Activated CD8-positive, alpha-beta memory T cell treated with anti-CD3 and anti-CD28 coated beads, Interleukin-2, amount 10 ng/mL, durations not matched to agents 7 days and 5 days (primary cell): ENCODE measurements at regions not wholly inside any gene's neighbourhood (a gene's known extent, or its start where the extent isn't known, plus 50 kb on each side); places are given as distances from the start of the nearest gene placed in this dataset.

ENCODE experiments used
- ATAC-seq: fragments of 150-1000 bp; cut with Tn5 transposase; one replicate; pipeline ENCODE4 v1.10.0; 2021; ENCODE audit warnings: moderate library complexity
- CTCF ChIA-PET: fragments of 350-600 bp; sonication (Branson Sonifier 250); formaldehyde crosslinking; loops from one replicate; lab custom pipeline; 2021; ENCODE audit warnings: antibody characterized with exemption; lab: Charles Lee
- DNase-seq: peaks from one replicate; pipeline ENCODE4 v3.0.0-alpha.2; 2020
- H3K27ac Mint-ChIP-seq: one replicate; pipeline ENCODE4 v1.8.0; 2021; ENCODE audit warnings: mild to moderate bottlenecking, mixed read lengths
- H3K27me3 Mint-ChIP-seq: one replicate; pipeline ENCODE4 v1.8.0; 2021; ENCODE audit warnings: mixed read lengths
- H3K36me3 Mint-ChIP-seq: one replicate; pipeline ENCODE4 v1.8.0; 2021; ENCODE audit warnings: mild to moderate bottlenecking, mixed read lengths
- H3K4me1 Mint-ChIP-seq: one replicate; pipeline ENCODE4 v1.8.0; 2021; ENCODE audit warnings: mixed read lengths
- H3K4me3 Mint-ChIP-seq: one replicate; pipeline ENCODE4 v1.8.0; 2021; ENCODE audit warnings: mild to moderate bottlenecking, moderate library complexity, mixed read lengths
- H3K9me3 Mint-ChIP-seq: one replicate; pipeline ENCODE4 v1.8.0; 2022; ENCODE audit warnings: low read depth, mixed read lengths

DNA sequence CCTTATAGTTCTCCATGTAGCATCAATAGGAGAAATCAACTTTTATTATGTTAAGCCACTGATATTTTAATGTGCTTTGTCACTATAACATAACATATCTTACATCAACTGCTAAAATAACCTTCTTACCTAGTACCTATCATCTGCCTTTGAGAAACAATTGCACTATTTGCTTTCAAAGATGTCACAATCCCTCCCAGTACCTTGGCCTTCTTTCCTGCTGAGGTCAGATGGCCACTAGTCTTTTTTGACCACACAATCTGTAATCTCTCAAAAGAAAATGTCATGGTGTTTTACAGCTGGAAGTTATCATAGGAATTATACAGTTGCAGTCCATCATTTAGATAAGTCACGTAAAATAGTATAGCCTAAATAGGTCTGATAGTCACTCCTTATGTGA, 247.5 kb upstream of the SLITRK3 start:
- CTCF ChIA-PET, result no interaction called here
- Mint-ChIP-seq H3K36me3 (no peaks in the 10 kb centered on the region), H3K27ac (no peak overlapping the region), H3K9me3 (peaks cover 8% of the 10 kb centered on the region), H3K4me1 (no peaks in the 10 kb centered on the region), H3K4me3 (no peak overlapping the region), H3K27me3 (no peaks in the 10 kb centered on the region)
- no peak for ATAC-seq
- no peak for DNase-seq

GRCh38 chr3:165442061-165442460, 245.9 kb upstream of the SLITRK3 start:
- H3K9me3 Mint-ChIP-seq, result peaks cover 7% of the 10 kb centered on the region
- no peak overlapping the region for H3K27ac Mint-ChIP-seq
- no peak overlapping the region for H3K4me3 Mint-ChIP-seq
- no peak for ATAC-seq
- CTCF ChIA-PET, result no interaction called here
- no peak for DNase-seq
- no peaks in the 10 kb centered on the region for H3K36me3 Mint-ChIP-seq
- no peaks in the 10 kb centered on the region for H3K4me1 Mint-ChIP-seq
- H3K27me3 Mint-ChIP-seq, result no peaks in the 10 kb centered on the region

DNA sequence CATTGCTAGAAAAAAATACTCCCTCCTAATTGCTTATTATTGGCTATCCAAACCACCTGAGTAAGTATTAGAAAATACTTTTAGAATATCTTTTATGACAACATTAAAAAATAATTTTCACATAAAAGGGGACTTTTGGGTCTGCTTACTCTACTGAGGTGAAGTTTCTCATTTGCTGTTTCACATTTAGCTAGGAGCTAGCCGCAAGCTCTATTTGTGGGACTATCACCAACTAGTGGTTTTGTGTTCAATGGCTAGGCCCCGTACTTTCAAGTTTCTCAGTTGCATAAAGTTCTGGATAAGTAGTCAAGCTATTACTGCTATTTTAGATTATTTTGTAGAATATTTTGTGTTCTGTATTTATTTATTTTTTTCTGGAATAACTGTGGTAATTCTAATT, 244.2 kb upstream of the SLITRK3 start:
- H3K36me3 Mint-ChIP-seq, result no peaks in the 10 kb centered on the region

GRCh38 chr3:165439765-165440164, 243.6 kb upstream of the SLITRK3 start:
- no peak overlapping the region for H3K4me3 Mint-ChIP-seq

More for the DNA sequence above, 244.2 kb upstream of the SLITRK3 start:
- no peaks in the 10 kb centered on the region for H3K27me3 Mint-ChIP-seq
- H3K27ac Mint-ChIP-seq, result no peak overlapping the region
- ATAC-seq (no peak), DNase-seq (no peak)
- no peak overlapping the region for H3K4me3 Mint-ChIP-seq
- CTCF ChIA-PET, result interaction anchor here (0.8 kb wide), 1 partner anchor 28 kb away, joined by 3 read pairs; no protein-coding TSS in a partner anchor
- no peaks in the 10 kb centered on the region for H3K4me1 Mint-ChIP-seq
- H3K9me3 Mint-ChIP-seq, result peaks cover 7% of the 10 kb centered on the region

DNA sequence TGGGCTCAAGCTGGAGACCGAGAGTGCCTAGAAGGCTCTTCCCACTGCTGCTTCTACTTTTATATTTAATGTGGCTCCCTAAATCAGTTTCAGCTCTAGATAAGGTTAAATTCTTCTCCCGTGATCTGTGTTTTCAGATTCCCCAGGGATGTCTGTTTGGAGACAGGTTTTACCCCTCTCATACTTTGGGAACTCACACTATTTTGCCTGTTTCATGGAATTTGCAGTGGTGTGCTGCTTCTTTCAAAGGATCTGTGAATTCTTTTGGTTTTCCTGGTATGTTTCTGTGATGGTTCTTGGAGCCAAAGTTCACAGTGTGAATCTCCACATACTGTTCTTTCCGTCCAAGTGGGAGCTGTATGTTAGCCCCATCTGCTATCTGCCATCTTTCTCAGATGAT, 238.3 kb upstream of the SLITRK3 start:
- CTCF ChIA-PET, result no interaction called here
- Mint-ChIP-seq H3K27me3 (no peaks in the 10 kb centered on the region), H3K9me3 (peaks cover 2% of the 10 kb centered on the region), H3K4me3 (no peak overlapping the region), H3K27ac (no peak overlapping the region), H3K4me1 (no peaks in the 10 kb centered on the region), H3K36me3 (no peaks in the 10 kb centered on the region)
- DNase-seq (no peak), ATAC-seq (no peak)

More at GRCh38 chr3:165439765-165440164, 243.6 kb upstream of the SLITRK3 start:
- no peaks in the 10 kb centered on the region for H3K36me3 Mint-ChIP-seq
- no peaks in the 10 kb centered on the region for H3K27me3 Mint-ChIP-seq
- H3K4me1 Mint-ChIP-seq, result no peaks in the 10 kb centered on the region
- ATAC-seq, result no peak
- no peak overlapping the region for H3K27ac Mint-ChIP-seq
- no peak for DNase-seq
- CTCF ChIA-PET, result interaction anchor here (0.8 kb wide), 1 partner anchor 28 kb away, joined by 3 read pairs; no protein-coding TSS in a partner anchor
- peaks cover 7% of the 10 kb centered on the region for H3K9me3 Mint-ChIP-seq

- ATAC-seq (no peak), DNase-seq (no peak)
- H3K9me3 Mint-ChIP-seq, result peaks cover 7% of the 10 kb centered on the region
- no peak overlapping the region for H3K27ac Mint-ChIP-seq
- no peak overlapping the region for H3K4me3 Mint-ChIP-seq
- CTCF ChIA-PET, result no interaction called here
- no peaks in the 10 kb centered on the region for H3K27me3 Mint-ChIP-seq
- H3K36me3 Mint-ChIP-seq, result no peaks in the 10 kb centered on the region
- H3K4me1 Mint-ChIP-seq, result no peaks in the 10 kb centered on the region
Observed at GRCh38 chr3:165406425-165406824, 210.2 kb upstream of the SLITRK3 start.

DNA sequence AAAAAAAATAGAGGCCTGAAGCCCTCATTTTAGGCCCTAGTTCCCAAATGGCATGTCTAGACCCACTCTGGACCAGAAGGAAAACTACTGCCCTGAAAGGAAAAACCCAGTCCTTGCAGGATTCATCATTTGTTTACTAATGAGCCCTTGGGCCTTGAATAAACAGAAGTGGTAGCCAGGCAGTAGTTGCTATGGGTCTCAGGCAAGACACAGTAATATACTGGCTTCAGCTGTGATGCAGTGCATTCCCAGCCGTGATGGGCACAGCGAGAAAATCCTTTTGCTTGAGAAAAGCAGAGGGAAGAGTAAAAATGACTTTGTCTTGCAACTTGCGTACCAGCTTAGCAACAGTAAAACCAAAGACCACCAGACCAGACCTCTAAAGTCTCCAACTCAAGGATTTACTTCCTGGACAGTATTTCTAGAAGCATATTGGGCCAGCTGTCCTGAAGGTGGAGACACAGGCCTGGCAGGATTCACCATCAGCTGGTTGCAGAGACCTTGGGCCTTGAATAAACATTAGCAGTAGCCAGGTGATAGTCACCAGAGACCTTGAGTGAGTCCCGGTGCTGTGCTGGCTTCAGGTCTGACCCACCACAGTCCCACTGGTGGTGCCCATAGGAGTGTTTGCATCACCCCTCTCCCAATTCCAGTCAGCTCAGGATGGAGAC, 208.3 kb upstream of the SLITRK3 start:
- no peaks in the 10 kb centered on the region for H3K27me3 Mint-ChIP-seq
- CTCF ChIA-PET, result no interaction called here
- peaks cover 7% of the 10 kb centered on the region for H3K9me3 Mint-ChIP-seq
- H3K36me3 Mint-ChIP-seq, result no peaks in the 10 kb centered on the region
- no peak overlapping the region for H3K4me3 Mint-ChIP-seq
- H3K4me1 Mint-ChIP-seq, result no peaks in the 10 kb centered on the region
- DNase-seq (no peak), ATAC-seq (no peak)
- no peak overlapping the region for H3K27ac Mint-ChIP-seq

GRCh38 chr3:165403666-165404065, 207.5 kb upstream of the SLITRK3 start:
- ATAC-seq (no peak), DNase-seq (no peak)
- H3K27me3 Mint-ChIP-seq, result no peaks in the 10 kb centered on the region
- CTCF ChIA-PET, result no interaction called here
- no peaks in the 10 kb centered on the region for H3K4me1 Mint-ChIP-seq
- no peak overlapping the region for H3K27ac Mint-ChIP-seq
- no peak overlapping the region for H3K4me3 Mint-ChIP-seq
- H3K9me3 Mint-ChIP-seq, result peaks cover 7% of the 10 kb centered on the region
- H3K36me3 Mint-ChIP-seq, result no peaks in the 10 kb centered on the region

GRCh38 chr3:165395188-165395587, 199.0 kb upstream of the SLITRK3 start:
- Mint-ChIP-seq H3K4me3 (no peak overlapping the region), H3K4me1 (no peaks in the 10 kb centered on the region), H3K36me3 (no peaks in the 10 kb centered on the region), H3K27me3 (no peaks in the 10 kb centered on the region), H3K27ac (no peak overlapping the region), H3K9me3 (peaks cover 4% of the 10 kb centered on the region)
- no peak for ATAC-seq
- no peak for DNase-seq
- CTCF ChIA-PET, result no interaction called here

- CTCF ChIA-PET, result no interaction called here
- ATAC-seq (no peak), DNase-seq (no peak)
- no peak overlapping the region for H3K4me3 Mint-ChIP-seq
- H3K36me3 Mint-ChIP-seq, result no peaks in the 10 kb centered on the region
- H3K9me3 Mint-ChIP-seq, result peaks cover 4% of the 10 kb centered on the region
- no peaks in the 10 kb centered on the region for H3K4me1 Mint-ChIP-seq
- H3K27me3 Mint-ChIP-seq, result no peaks in the 10 kb centered on the region
- no peak overlapping the region for H3K27ac Mint-ChIP-seq
Observed at GRCh38 chr3:165393461-165393860, 197.3 kb upstream of the SLITRK3 start.

DNA sequence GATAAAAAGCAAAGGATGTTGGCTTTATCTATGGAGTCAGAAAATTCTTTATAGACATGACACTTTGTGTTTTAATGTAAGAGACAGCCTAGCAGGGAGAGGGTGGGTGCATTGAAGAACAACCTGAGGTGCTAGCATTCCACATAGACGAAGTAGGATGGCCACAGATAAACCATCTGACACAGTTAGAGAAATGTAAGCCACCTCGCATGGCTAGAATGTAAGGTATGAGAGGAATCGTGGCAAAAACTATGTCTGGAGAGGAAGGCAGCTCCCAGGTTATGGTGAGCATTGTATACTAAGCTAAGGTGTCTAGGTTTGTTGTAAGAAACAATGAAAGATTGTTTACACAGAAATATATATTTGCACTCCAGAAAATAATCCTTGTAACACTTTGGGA, 194.0 kb upstream of the SLITRK3 start:
- Mint-ChIP-seq H3K9me3 (no peaks in the 10 kb centered on the region), H3K27me3 (no peaks in the 10 kb centered on the region), H3K4me1 (no peaks in the 10 kb centered on the region), H3K4me3 (no peak overlapping the region), H3K27ac (no peak overlapping the region), H3K36me3 (no peaks in the 10 kb centered on the region)
- ATAC-seq (no peak), DNase-seq (no peak)
- CTCF ChIA-PET, result no interaction called here

DNA sequence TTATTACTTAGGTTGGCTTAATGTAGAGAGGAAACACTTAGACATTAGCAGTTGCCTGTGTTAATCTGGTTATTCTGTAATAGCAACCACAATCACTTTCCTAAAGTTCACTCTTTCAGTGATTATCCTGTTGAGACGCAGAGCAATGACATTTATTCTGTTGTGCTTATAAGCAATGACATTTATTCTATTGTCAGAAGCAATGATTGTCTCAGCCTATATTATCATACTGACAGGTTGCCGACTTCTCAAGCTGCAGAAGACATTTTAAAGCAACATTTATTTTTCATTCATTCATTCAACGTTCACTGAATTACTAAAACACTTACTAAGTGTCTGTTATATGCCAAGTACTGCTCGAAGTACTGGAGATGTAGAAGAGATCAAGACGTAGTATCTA, 193.5 kb upstream of the SLITRK3 start:
- no peaks in the 10 kb centered on the region for H3K9me3 Mint-ChIP-seq
- no peaks in the 10 kb centered on the region for H3K36me3 Mint-ChIP-seq
- H3K27ac Mint-ChIP-seq, result no peak overlapping the region
- H3K27me3 Mint-ChIP-seq, result no peaks in the 10 kb centered on the region
- no peak overlapping the region for H3K4me3 Mint-ChIP-seq
- no peak for DNase-seq
- no peak for ATAC-seq
- no peaks in the 10 kb centered on the region for H3K4me1 Mint-ChIP-seq
- CTCF ChIA-PET, result no interaction called here

DNA sequence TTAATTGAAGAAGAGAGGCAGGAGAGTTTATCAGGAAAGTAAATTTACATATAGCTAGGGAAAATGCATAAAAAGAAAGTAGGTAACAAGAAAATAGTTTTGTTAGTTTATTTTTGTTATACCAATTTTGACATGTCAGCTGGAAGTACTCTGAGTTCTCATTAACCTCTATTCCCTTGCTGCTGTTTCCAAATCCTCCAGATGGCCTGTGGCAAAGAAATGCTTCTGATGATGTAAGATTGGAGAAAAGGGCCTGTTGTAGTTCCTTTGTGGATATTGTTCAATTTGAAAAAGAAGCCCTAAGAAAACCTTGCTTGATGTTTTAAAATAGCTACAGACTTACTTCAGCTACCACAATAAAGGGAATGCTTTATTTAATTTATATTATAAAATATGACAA, 192.9 kb upstream of the SLITRK3 start:
- Mint-ChIP-seq H3K27ac (no peak overlapping the region), H3K9me3 (no peaks in the 10 kb centered on the region), H3K4me3 (no peak overlapping the region), H3K36me3 (no peaks in the 10 kb centered on the region), H3K4me1 (no peaks in the 10 kb centered on the region), H3K27me3 (no peaks in the 10 kb centered on the region)
- CTCF ChIA-PET, result no interaction called here
- no peak for DNase-seq
- ATAC-seq, result no peak

DNA sequence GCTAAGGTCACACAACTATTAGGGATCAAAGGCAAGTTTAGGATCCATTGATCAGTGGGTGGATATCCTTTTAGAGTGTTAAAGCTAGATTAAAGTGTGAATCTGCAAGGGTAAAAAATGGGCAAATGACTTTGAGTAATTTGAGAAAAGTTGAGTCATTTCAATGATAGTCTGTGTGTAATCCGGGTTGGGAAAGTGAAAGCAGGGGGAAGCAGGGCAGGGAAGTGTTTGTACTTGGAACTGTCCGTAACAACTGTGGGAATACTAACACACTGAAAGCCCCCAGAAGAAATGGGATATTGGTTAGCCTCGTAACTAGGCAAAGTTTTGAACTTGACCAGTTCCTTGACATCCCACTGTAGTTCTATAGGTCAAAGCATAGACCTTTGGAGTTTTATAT, 187.2 kb upstream of the SLITRK3 start:
- Mint-ChIP-seq H3K9me3 (peaks cover 7% of the 10 kb centered on the region), H3K4me3 (no peak overlapping the region), H3K4me1 (no peaks in the 10 kb centered on the region), H3K36me3 (no peaks in the 10 kb centered on the region), H3K27me3 (no peaks in the 10 kb centered on the region), H3K27ac (no peak overlapping the region)
- CTCF ChIA-PET, result no interaction called here
- no peak for DNase-seq
- no peak for ATAC-seq
